ENCODE measurements at regions not wholly inside any gene's neighbourhood (a gene's known extent, or its start where the extent isn't known, plus 50 kb on each side); places are given as distances from the start of the nearest gene placed in this dataset.

- no peaks in the 10 kb centered on the region for H3K27me3 ChIP-seq (replicated peaks; ENCODE audit: control insufficient read depth, insufficient read depth, low read length)
- H3K36me3 ChIP-seq (ENCODE audit: control insufficient read depth, insufficient read depth, low read length): no peaks in the 10 kb centered on the region
- TF ChIP-seq CTCF (IDR thresholded peaks at IDR 0.05; ENCODE audit: insufficient read depth, low read length, poor library complexity, severe bottlenecking): no peak
- H3K4me3 ChIP-seq (replicated peaks; ENCODE audit: low read depth, low read length): no peak overlapping the region
- DNase-seq (ENCODE audit: extremely low read depth, insufficient read length): no peak
These were observed 231.2 kb downstream of the VRK1 start for GRCh38 chr14:97028382-97028781.

GRCh38 chr14:97029800-97030199, 232.6 kb downstream of the VRK1 start:
- DNase-seq (ENCODE audit: extremely low read depth, insufficient read length): no peak
- no peak for TF ChIP-seq CTCF (IDR thresholded peaks at IDR 0.05; ENCODE audit: insufficient read depth, low read length, poor library complexity, severe bottlenecking)
- H3K36me3 ChIP-seq (ENCODE audit: control insufficient read depth, insufficient read depth, low read length): no peaks in the 10 kb centered on the region

GRCh38 chr14:97031530-97031929, 234.3 kb downstream of the VRK1 start:
- Histone ChIP-seq H3K27me3 (replicated peaks; ENCODE audit: control insufficient read depth, insufficient read depth, low read length) (no peaks in the 10 kb centered on the region), H3K4me3 (replicated peaks; ENCODE audit: low read depth, low read length) (no peak overlapping the region), H3K36me3 (ENCODE audit: control insufficient read depth, insufficient read depth, low read length) (no peaks in the 10 kb centered on the region)
- TF ChIP-seq CTCF (IDR thresholded peaks at IDR 0.05; ENCODE audit: insufficient read depth, low read length, poor library complexity, severe bottlenecking): no peak
- no peak for DNase-seq (ENCODE audit: extremely low read depth, insufficient read length)

More at GRCh38 chr14:97029800-97030199, 232.6 kb downstream of the VRK1 start:
- Histone ChIP-seq H3K4me3 (replicated peaks; ENCODE audit: low read depth, low read length) (no peak overlapping the region), H3K27me3 (replicated peaks; ENCODE audit: control insufficient read depth, insufficient read depth, low read length) (no peaks in the 10 kb centered on the region)

- H3K27me3 ChIP-seq (replicated peaks; ENCODE audit: control insufficient read depth, insufficient read depth, low read length): no peaks in the 10 kb centered on the region
- H3K36me3 ChIP-seq (ENCODE audit: control insufficient read depth, insufficient read depth, low read length): no peaks in the 10 kb centered on the region
- no peak overlapping the region for H3K4me3 ChIP-seq (replicated peaks; ENCODE audit: low read depth, low read length)
- TF ChIP-seq CTCF (IDR thresholded peaks at IDR 0.05; ENCODE audit: insufficient read depth, low read length, poor library complexity, severe bottlenecking): no peak
- no peak for DNase-seq (ENCODE audit: extremely low read depth, insufficient read length)
These were observed 236.4 kb downstream of the VRK1 start for GRCh38 chr14:97033556-97034081.

GRCh38 chr14:97036086-97036852, 239.1 kb downstream of the VRK1 start:
- H3K36me3 ChIP-seq (ENCODE audit: control insufficient read depth, insufficient read depth, low read length): no peaks in the 10 kb centered on the region
- H3K4me3 ChIP-seq (replicated peaks; ENCODE audit: low read depth, low read length): no peak overlapping the region
- no peak for TF ChIP-seq CTCF (IDR thresholded peaks at IDR 0.05; ENCODE audit: insufficient read depth, low read length, poor library complexity, severe bottlenecking)
- DNase-seq (ENCODE audit: extremely low read depth, insufficient read length): no peak
- no peaks in the 10 kb centered on the region for H3K27me3 ChIP-seq (replicated peaks; ENCODE audit: control insufficient read depth, insufficient read depth, low read length)

Measured in GM06990 (cell line).